ENCODE measurements at regions not wholly inside any gene's neighbourhood (a gene's known extent, or its start where the extent isn't known, plus 50 kb on each side); places are given as distances from the start of the nearest gene placed in this dataset.

DNA sequence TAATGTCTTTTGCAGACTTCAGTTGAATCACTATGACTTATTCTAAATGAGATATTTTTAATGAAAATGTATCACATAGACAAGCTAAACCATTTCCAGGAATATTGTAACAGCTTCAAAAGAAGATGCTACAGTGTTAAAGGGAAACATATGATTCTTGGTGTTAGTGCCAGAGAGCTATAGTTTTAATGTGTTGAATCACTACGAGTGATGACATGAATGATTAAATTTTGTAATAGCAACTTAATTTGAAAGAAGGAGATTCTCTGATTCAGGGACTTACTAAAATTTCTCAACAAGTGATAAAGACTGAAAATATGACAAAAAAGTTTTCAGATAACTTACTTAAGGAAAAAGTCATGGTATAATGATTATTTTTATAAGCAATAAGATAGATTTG, 267.3 kb upstream of the SLITRK3 start (continued):
- TF ChIP-seq SAP30 (IDR thresholded peaks at IDR 0.05; ENCODE audit: borderline replicate concordance, insufficient read depth, low read depth, low read length, poor library complexity, severe bottlenecking): no peak

DNA sequence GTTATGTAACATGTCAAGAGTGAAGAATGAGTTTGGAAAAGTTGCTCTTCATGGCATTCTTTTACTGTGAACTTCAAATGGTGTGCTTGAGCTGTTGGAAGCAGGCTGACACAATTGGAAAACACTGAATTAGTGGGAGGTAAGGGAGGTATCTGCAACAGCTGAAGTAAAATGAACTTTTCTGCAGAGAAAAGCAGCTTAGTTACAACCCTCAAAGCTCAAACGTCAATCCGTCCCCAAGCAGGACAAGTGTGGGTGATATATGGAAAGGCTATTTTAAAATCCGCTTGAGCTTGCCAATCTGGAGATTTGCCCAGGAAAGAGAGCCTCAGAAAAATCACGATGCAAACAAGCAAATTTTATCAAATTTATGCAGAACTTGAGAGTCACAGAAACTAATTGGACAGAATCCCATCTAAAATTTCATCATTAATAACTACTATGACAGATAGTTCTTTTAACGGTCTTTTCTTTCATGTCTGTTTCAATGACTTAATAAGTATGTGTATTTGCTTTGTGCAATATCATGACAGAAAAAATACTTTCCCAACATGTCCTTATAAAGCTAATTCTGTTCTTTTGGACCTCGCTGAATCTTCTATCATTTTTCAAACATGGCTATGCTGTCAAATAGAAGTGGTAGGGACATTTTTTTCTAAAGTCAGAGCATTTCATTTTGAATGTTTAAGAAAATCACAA, 266.6 kb upstream of the SLITRK3 start:
- Histone ChIP-seq H2AFZ (ENCODE audit: low read depth, low read length) (no peak overlapping the region), H3K4me2 (ENCODE audit: insufficient read depth, low read length) (no peak overlapping the region), H3K27me3 (ENCODE audit: control insufficient read depth in 2 of 2, insufficient read depth in 2 of 2, low read length in 2 of 2) (no peaks in the 10 kb centered on the region), H3K9ac (ENCODE audit: insufficient read depth in 1 of 2, low read depth in 2 of 2, low read length in 2 of 2) (no peak overlapping the region), H3K27ac (ENCODE audit: extremely low read depth, low read depth, low read length) (no peak overlapping the region), H3K9me1 (ENCODE audit: control insufficient read depth, insufficient read depth, low read length) (no peaks in the 10 kb centered on the region), H4K20me1 (replicated peaks; ENCODE audit: control insufficient read depth, insufficient read depth, low read length) (no peaks in the 10 kb centered on the region), H3K4me3 (no peak overlapping the region), H3K4me1 (replicated peaks in 1 of 2; ENCODE audit: control insufficient read depth in 2 of 2, insufficient read depth in 2 of 2, low read length in 2 of 2) (no peaks in the 10 kb centered on the region), H3K9me3 (replicated peaks; ENCODE audit: control insufficient read depth, insufficient read depth, low read depth, low read length) (no peaks in the 10 kb centered on the region; the same call in 1 of the 2 replicates), H3K79me2 (ENCODE audit: control insufficient read depth, insufficient read depth, low read length) (no peaks in the 10 kb centered on the region), H3K36me3 (ENCODE audit: control insufficient read depth, insufficient read depth, low read length) (no peaks in the 10 kb centered on the region)
- no TSS peak for BruUV-seq (replicated peaks)
- ATAC-seq (no peak), DNase-seq (ENCODE audit: extremely low read depth in 1 of 4, low spot score in 3 of 4) (no peak), FAIRE-seq (no peak)
- ChIA-PET CTCF (ENCODE audit: low intra/inter-chr PET ratio) (no interaction called here), POLR2A (no interaction called here)
- WGBS (ENCODE audit: insufficient coverage, low coverage, missing lambda C conversion rate): 0% methylated on average over 6 of the region's 6 CpGs
- intact Hi-C loops (cut with micrococcal nuclease): no loop called here
- in situ Hi-C loops (cut with MboI): no loop called here
- TF ChIP-seq SAP30 (IDR thresholded peaks at IDR 0.05; ENCODE audit: borderline replicate concordance, insufficient read depth, low read depth, low read length, poor library complexity, severe bottlenecking): no peak
- TF ChIP-seq FOXJ3 (CRISPR knock-in tag; IDR thresholded peaks at IDR 0.05): no peak
- no peak for TF ChIP-seq ETV5 (CRISPR knock-in tag; IDR thresholded peaks at IDR 0.05; ENCODE audit: low read depth)
- no peak for TF ChIP-seq KDM4B (IDR thresholded peaks at IDR 0.05; ENCODE audit: borderline replicate concordance in 2 of 2, low read depth in 1 of 2)
- TF ChIP-seq SIN3A (IDR thresholded peaks at IDR 0.05; ENCODE audit: borderline replicate concordance in 2 of 2, control insufficient read depth in 1 of 2, low read depth in 2 of 2, low read length in 2 of 2): no peak
- TF ChIP-seq FOXK1 (CRISPR knock-in tag; IDR thresholded peaks at IDR 0.05; ENCODE audit: borderline replicate concordance): no peak
- TF ChIP-seq, protein P1, sequence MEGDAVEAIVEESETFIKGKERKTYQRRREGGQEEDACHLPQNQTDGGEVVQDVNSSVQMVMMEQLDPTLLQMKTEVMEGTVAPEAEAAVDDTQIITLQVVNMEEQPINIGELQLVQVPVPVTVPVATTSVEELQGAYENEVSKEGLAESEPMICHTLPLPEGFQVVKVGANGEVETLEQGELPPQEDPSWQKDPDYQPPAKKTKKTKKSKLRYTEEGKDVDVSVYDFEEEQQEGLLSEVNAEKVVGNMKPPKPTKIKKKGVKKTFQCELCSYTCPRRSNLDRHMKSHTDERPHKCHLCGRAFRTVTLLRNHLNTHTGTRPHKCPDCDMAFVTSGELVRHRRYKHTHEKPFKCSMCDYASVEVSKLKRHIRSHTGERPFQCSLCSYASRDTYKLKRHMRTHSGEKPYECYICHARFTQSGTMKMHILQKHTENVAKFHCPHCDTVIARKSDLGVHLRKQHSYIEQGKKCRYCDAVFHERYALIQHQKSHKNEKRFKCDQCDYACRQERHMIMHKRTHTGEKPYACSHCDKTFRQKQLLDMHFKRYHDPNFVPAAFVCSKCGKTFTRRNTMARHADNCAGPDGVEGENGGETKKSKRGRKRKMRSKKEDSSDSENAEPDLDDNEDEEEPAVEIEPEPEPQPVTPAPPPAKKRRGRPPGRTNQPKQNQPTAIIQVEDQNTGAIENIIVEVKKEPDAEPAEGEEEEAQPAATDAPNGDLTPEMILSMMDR (IDR thresholded peaks at IDR 0.05 in 2 of 3, conservative IDR thresholded peaks at IDR 0.05 in 1 of 3; ENCODE audit: insufficient read depth in 2 of 3, low read depth in 1 of 3, low read length in 3 of 3): no peak
- no peak for TF ChIP-seq ZNF583 (CRISPR knock-in tag; IDR thresholded peaks at IDR 0.05)
- no peak for TF ChIP-seq SRF (CRISPR knock-in tag; IDR thresholded peaks at IDR 0.05)
- TF ChIP-seq ZNF143 (CRISPR knock-in tag; IDR thresholded peaks at IDR 0.05): no peak
- TF ChIP-seq NFXL1 (CRISPR knock-in tag; IDR thresholded peaks at IDR 0.05): no peak
- TF ChIP-seq KDM1A (IDR thresholded peaks at IDR 0.05): no peak
